ENCODE measurements at regions not wholly inside any gene's neighbourhood (a gene's known extent, or its start where the extent isn't known, plus 50 kb on each side); places are given as distances from the start of the nearest gene placed in this dataset.

GRCh38 chr5:23268136-23268535 is 239.3 kb upstream of the PRDM9 start:
- no peak for DNase-seq (ENCODE audit: low read depth)
- no peak for TF ChIP-seq CTCF (IDR thresholded peaks at IDR 0.05; ENCODE audit: insufficient read depth, low read depth, low read length)

GRCh38 chr5:23260621-23261020 is 246.8 kb upstream of the PRDM9 start:
- DNase-seq (ENCODE audit: low read depth): no peak
- no peak overlapping the region for H3K4me3 ChIP-seq (ENCODE audit: low read depth, low read length)
- TF ChIP-seq CTCF (IDR thresholded peaks at IDR 0.05; ENCODE audit: insufficient read depth, low read depth, low read length): no peak

More at GRCh38 chr5:23268136-23268535, 239.3 kb upstream of the PRDM9 start:
- H3K4me3 ChIP-seq (ENCODE audit: low read depth, low read length): no peak overlapping the region

- DNase-seq (ENCODE audit: low read depth): no peak
- H3K4me3 ChIP-seq (ENCODE audit: low read depth, low read length): no peak overlapping the region
- TF ChIP-seq CTCF (IDR thresholded peaks at IDR 0.05; ENCODE audit: insufficient read depth, low read depth, low read length): no peak
Observed at GRCh38 chr5:23257656-23258055, 249.8 kb upstream of the PRDM9 start.

GRCh38 chr5:23253621-23254198 is 253.7 kb upstream of the PRDM9 start:
- TF ChIP-seq CTCF (IDR thresholded peaks at IDR 0.05; ENCODE audit: insufficient read depth, low read depth, low read length): no peak
- no peak overlapping the region for H3K4me3 ChIP-seq (ENCODE audit: low read depth, low read length)
- no peak for DNase-seq (ENCODE audit: low read depth)

- no peak overlapping the region for H3K4me3 ChIP-seq (ENCODE audit: low read depth, low read length)
- TF ChIP-seq CTCF (IDR thresholded peaks at IDR 0.05; ENCODE audit: insufficient read depth, low read depth, low read length): no peak
- no peak for DNase-seq (ENCODE audit: low read depth)
Observed at GRCh38 chr5:23242891-23243290, 264.5 kb upstream of the PRDM9 start.

- H3K4me3 ChIP-seq (ENCODE audit: low read depth, low read length): no peak overlapping the region
- TF ChIP-seq CTCF (IDR thresholded peaks at IDR 0.05; ENCODE audit: insufficient read depth, low read depth, low read length): no peak
- no peak for DNase-seq (ENCODE audit: low read depth)
Observed at GRCh38 chr5:23235246-23235645, 272.2 kb upstream of the PRDM9 start.

- no peak for TF ChIP-seq CTCF (IDR thresholded peaks at IDR 0.05; ENCODE audit: insufficient read depth, low read depth, low read length)
- no peak for DNase-seq (ENCODE audit: low read depth)
Observed at GRCh38 chr5:23234197-23234596, 273.2 kb upstream of the PRDM9 start.

More at GRCh38 chr5:23234197-23234596, 273.2 kb upstream of the PRDM9 start:
- no peak overlapping the region for H3K4me3 ChIP-seq (ENCODE audit: low read depth, low read length)

All from fibroblast of villous mesenchyme (primary cell).